ENCODE measurements at regions not wholly inside any gene's neighbourhood (a gene's known extent, or its start where the extent isn't known, plus 50 kb on each side); places are given as distances from the start of the nearest gene placed in this dataset.

DNA sequence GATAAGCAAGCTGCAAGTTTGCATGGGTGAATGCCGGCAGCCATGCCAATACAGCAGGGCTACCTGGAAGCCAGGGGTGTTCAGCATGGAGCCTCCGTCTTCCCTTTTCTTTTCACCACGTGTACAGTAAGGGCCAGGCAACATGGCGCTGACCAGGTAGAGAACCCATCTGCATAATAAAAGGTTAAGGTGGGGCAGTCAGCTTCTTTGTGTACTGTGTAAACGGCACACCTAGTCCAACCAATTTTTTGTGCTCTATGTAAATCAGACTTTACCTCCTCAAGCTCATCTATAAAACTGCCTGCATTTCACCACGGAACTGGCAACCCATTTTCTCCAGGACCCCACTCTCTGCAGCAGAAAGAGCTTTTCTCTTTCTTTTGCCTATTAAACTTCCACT, 286.8 kb upstream of the VCX3A start:
- TF ChIP-seq, protein P1, sequence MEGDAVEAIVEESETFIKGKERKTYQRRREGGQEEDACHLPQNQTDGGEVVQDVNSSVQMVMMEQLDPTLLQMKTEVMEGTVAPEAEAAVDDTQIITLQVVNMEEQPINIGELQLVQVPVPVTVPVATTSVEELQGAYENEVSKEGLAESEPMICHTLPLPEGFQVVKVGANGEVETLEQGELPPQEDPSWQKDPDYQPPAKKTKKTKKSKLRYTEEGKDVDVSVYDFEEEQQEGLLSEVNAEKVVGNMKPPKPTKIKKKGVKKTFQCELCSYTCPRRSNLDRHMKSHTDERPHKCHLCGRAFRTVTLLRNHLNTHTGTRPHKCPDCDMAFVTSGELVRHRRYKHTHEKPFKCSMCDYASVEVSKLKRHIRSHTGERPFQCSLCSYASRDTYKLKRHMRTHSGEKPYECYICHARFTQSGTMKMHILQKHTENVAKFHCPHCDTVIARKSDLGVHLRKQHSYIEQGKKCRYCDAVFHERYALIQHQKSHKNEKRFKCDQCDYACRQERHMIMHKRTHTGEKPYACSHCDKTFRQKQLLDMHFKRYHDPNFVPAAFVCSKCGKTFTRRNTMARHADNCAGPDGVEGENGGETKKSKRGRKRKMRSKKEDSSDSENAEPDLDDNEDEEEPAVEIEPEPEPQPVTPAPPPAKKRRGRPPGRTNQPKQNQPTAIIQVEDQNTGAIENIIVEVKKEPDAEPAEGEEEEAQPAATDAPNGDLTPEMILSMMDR (IDR thresholded peaks at IDR 0.05; ENCODE audit: low read depth, low read length, poor library complexity, severe bottlenecking): no peak
- TF ChIP-seq EZH2phosphoT487 (IDR thresholded peaks at IDR 0.05; ENCODE audit: borderline replicate concordance, low read length): no peak
